HEK293 (cell line): ENCODE measurements at regions not wholly inside any gene's neighbourhood (a gene's known extent, or its start where the extent isn't known, plus 50 kb on each side); places are given as distances from the start of the nearest gene placed in this dataset.

ENCODE experiments used
- CTCF ChIA-PET: fragments of 350-600 bp; formaldehyde crosslinking; extraction: SDS; loops from one replicate; lab custom pipeline; 2021; ENCODE audit warnings: antibody characterized with exemption; lab: Yijun Ruan, JAX
- POLR2A ChIA-PET: fragments of 300-600 bp; formaldehyde crosslinking; extraction: SDS; loops from one replicate; lab custom pipeline; 2020; ENCODE audit warnings: antibody characterized with exemption, inconsistent platforms; lab: Yijun Ruan, JAX
- H3K27ac ChIP-seq: fragments of 200-500 bp; sonication (Bioruptor generic); 2 replicates; pipeline ENCODE4 v1.5.1; 2014; ENCODE audit warnings: low read depth, low read length, control low read depth, inconsistent platforms; ENCODE audit errors: extremely low read depth
- H3K36me3 ChIP-seq, 2 experiments: fragments of 200-500 bp in 1 of 2; sonication (Bioruptor generic) in 1 of 2; 1 replicate in 1 of 2; 2 replicates in 1 of 2; pipeline ENCODE4 v1.5.1; 2014 to 2017; ENCODE audit warnings: inconsistent platforms in 2 of 2, low read length in 2 of 2; ENCODE audit not compliant: control insufficient read depth in 2 of 2, insufficient read depth in 1 of 2
- H3K4me1 ChIP-seq: fragments of 200-500 bp; sonication (Bioruptor generic); 2 replicates; pipeline ENCODE4 v1.5.1; 2014; ENCODE audit warnings: mild to moderate bottlenecking, low read length, inconsistent platforms; ENCODE audit not compliant: control insufficient read depth, insufficient read depth
- H3K4me3 ChIP-seq: 2 replicates; pipeline ENCODE4 v1.5.1; 2011; ENCODE audit warnings: low read depth, mild to moderate bottlenecking, control low read depth, low read length, moderate library complexity
- H3K9me3 ChIP-seq: fragments of 200-500 bp; sonication (Bioruptor generic); 2 replicates; pipeline ENCODE4 v1.5.1; 2014; ENCODE audit warnings: low read depth, low read length, inconsistent platforms; ENCODE audit not compliant: control insufficient read depth, insufficient read depth
- KLF1 ChIP-seq: fragments of 450-650 bp; formaldehyde crosslinking; IDR thresholded peaks from 2 replicates; pipeline ENCODE4 v1.5.1; 2016; ENCODE audit warnings: missing biosample characterization, missing genetic modification characterization
- TCF7L2 ChIP-seq: IDR thresholded peaks from 2 replicates; pipeline ENCODE4 v1.6.1; 2011; ENCODE audit warnings: low read depth, mild to moderate bottlenecking, inconsistent platforms, low read length, moderate library complexity, borderline replicate concordance
- TRIM28 ChIP-seq: IDR thresholded peaks from 2 replicates; pipeline ENCODE4 v1.6.1; 2011; ENCODE audit warnings: low read length, control low read depth, borderline replicate concordance
- ZBTB8A ChIP-seq: fragments of 450-650 bp; formaldehyde crosslinking; IDR thresholded peaks from 2 replicates; pipeline ENCODE4 v1.5.1; 2016; ENCODE audit warnings: missing biosample characterization, missing genetic modification characterization
- ZNF133 ChIP-seq: fragments of 450-650 bp; formaldehyde crosslinking; IDR thresholded peaks from 2 replicates; pipeline ENCODE4 v1.5.1; 2016; ENCODE audit warnings: missing biosample characterization, missing genetic modification characterization
- ZNF155 ChIP-seq: fragments of 450-650 bp; formaldehyde crosslinking; IDR thresholded peaks from 2 replicates; pipeline ENCODE4 v1.5.1; 2016; ENCODE audit warnings: missing biosample characterization, missing genetic modification characterization
- ZNF16 ChIP-seq: fragments of 450-650 bp; formaldehyde crosslinking; IDR thresholded peaks from 2 replicates; pipeline ENCODE4 v1.5.1; 2016; ENCODE audit warnings: low read depth, missing biosample characterization, missing genetic modification characterization
- ZNF174 ChIP-seq: fragments of 450-650 bp; formaldehyde crosslinking; IDR thresholded peaks from 2 replicates; pipeline ENCODE4 v1.5.0; 2017; ENCODE audit warnings: missing biosample characterization, mild to moderate bottlenecking, missing genetic modification characterization
- ZNF239 ChIP-seq: fragments of 450-650 bp; formaldehyde crosslinking; IDR thresholded peaks from 2 replicates; pipeline ENCODE4 v1.5.1; 2016; ENCODE audit warnings: missing biosample characterization, missing genetic modification characterization
- ZNF302 ChIP-seq: fragments of 450-650 bp; formaldehyde crosslinking; IDR thresholded peaks from 2 replicates; pipeline ENCODE4 v1.5.1; 2016; ENCODE audit warnings: missing biosample characterization, missing genetic modification characterization, low read depth
- ZNF311 ChIP-seq: fragments of 450-650 bp; formaldehyde crosslinking; IDR thresholded peaks from 2 replicates; pipeline ENCODE4 v1.5.1; 2017; ENCODE audit warnings: missing biosample characterization, missing genetic modification characterization, borderline replicate concordance
- ZNF654 ChIP-seq: fragments of 450-650 bp; formaldehyde crosslinking; IDR thresholded peaks from 2 replicates; pipeline ENCODE4 v1.5.1; 2016; ENCODE audit warnings: low read depth, missing biosample characterization, missing genetic modification characterization
- ZNF658 ChIP-seq: fragments of 450-650 bp; formaldehyde crosslinking; IDR thresholded peaks from 2 replicates; pipeline ENCODE4; 2016; ENCODE audit warnings: missing biosample characterization, missing genetic modification characterization
- TF ChIP-seq, protein P1 (sequence below): fragments of 450-650 bp; formaldehyde crosslinking; IDR thresholded peaks from 2 replicates; pipeline ENCODE4 v1.5.1; 2017; ENCODE audit warnings: missing biosample characterization, missing genetic modification characterization
- TF ChIP-seq, protein P2 (sequence below): fragments of 450-650 bp; formaldehyde crosslinking; IDR thresholded peaks from 2 replicates; pipeline ENCODE4 v1.5.1; 2017; ENCODE audit warnings: missing biosample characterization, missing genetic modification characterization
- TF ChIP-seq, protein P3 (sequence below): fragments of 450-650 bp; formaldehyde crosslinking; IDR thresholded peaks from 2 replicates; pipeline ENCODE4; 2016; ENCODE audit warnings: missing biosample characterization, missing genetic modification characterization

- POLR2A ChIA-PET: no interaction called here
- H3K27ac ChIP-seq: no peak overlapping the region
- CTCF ChIA-PET: interaction anchor here (0.7 to 1.3 kb wide), 3 partner anchors 93 to 1993 kb away, joined by 3 to 4 read pairs (median 3); no protein-coding TSS in a partner anchor
- TF ChIP-seq ZNF658 (tag by site-specific recombination): no peak
- peak; percentile 52; the same call in 1 of the 2 replicates for TF ChIP-seq TRIM28
- TF ChIP-seq ZNF239 (tag by site-specific recombination): no peak
- no peak for TF ChIP-seq KLF1 (tag by site-specific recombination)
- peak; percentile 27 for TF ChIP-seq ZNF654 (tag by site-specific recombination)
- no peaks in the 10 kb centered on the region for H3K9me3 ChIP-seq
- no peaks in the 10 kb centered on the region for H3K4me1 ChIP-seq
- peak overlapping the region; percentile 39 for H3K4me3 ChIP-seq
- no peaks in the 10 kb centered on the region for H3K36me3 ChIP-seq
Measured at GRCh38 chr3:116863822-116864589, 154.4 kb downstream of the TUSC7 start.

GRCh38 chr3:116864590-116864927 is 155.0 kb downstream of the TUSC7 start:
- Histone ChIP-seq H3K9me3 (no peaks in the 10 kb centered on the region), H3K4me3 (no peak overlapping the region), H3K36me3 (no peaks in the 10 kb centered on the region), H3K27ac (no peak overlapping the region), H3K4me1 (no peaks in the 10 kb centered on the region)
- ChIA-PET CTCF (interaction anchor here (0.6 to 1.3 kb wide), 4 partner anchors 94 to 1993 kb away, joined by 3 to 4 read pairs (median 4); no protein-coding TSS in a partner anchor), POLR2A (no interaction called here)
- TF ChIP-seq, protein P1, sequence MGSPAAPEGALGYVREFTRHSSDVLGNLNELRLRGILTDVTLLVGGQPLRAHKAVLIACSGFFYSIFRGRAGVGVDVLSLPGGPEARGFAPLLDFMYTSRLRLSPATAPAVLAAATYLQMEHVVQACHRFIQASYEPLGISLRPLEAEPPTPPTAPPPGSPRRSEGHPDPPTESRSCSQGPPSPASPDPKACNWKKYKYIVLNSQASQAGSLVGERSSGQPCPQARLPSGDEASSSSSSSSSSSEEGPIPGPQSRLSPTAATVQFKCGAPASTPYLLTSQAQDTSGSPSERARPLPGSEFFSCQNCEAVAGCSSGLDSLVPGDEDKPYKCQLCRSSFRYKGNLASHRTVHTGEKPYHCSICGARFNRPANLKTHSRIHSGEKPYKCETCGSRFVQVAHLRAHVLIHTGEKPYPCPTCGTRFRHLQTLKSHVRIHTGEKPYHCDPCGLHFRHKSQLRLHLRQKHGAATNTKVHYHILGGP: no peak
- TF ChIP-seq ZNF302 (tag by site-specific recombination): no peak
- no peak for TF ChIP-seq ZNF311 (tag by site-specific recombination)
- no peak for TF ChIP-seq ZBTB8A (tag by site-specific recombination)
- TF ChIP-seq ZNF133 (tag by site-specific recombination): no peak
- TF ChIP-seq, protein P2, sequence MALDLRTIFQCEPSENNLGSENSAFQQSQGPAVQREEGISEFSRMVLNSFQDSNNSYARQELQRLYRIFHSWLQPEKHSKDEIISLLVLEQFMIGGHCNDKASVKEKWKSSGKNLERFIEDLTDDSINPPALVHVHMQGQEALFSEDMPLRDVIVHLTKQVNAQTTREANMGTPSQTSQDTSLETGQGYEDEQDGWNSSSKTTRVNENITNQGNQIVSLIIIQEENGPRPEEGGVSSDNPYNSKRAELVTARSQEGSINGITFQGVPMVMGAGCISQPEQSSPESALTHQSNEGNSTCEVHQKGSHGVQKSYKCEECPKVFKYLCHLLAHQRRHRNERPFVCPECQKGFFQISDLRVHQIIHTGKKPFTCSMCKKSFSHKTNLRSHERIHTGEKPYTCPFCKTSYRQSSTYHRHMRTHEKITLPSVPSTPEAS (tag by site-specific recombination): no peak
- TF ChIP-seq ZNF16 (tag by site-specific recombination): no peak
- TF ChIP-seq ZNF174 (tag by site-specific recombination): no peak
- TF ChIP-seq, protein P3, sequence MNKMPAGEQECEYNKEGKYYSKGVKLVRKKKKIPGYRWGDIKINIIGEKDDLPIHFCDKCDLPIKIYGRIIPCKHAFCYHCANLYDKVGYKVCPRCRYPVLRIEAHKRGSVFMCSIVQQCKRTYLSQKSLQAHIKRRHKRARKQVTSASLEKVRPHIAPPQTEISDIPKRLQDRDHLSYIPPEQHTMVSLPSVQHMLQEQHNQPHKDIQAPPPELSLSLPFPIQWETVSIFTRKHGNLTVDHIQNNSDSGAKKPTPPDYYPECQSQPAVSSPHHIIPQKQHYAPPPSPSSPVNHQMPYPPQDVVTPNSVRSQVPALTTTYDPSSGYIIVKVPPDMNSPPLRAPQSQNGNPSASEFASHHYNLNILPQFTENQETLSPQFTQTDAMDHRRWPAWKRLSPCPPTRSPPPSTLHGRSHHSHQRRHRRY (tag by site-specific recombination): no peak

DNA sequence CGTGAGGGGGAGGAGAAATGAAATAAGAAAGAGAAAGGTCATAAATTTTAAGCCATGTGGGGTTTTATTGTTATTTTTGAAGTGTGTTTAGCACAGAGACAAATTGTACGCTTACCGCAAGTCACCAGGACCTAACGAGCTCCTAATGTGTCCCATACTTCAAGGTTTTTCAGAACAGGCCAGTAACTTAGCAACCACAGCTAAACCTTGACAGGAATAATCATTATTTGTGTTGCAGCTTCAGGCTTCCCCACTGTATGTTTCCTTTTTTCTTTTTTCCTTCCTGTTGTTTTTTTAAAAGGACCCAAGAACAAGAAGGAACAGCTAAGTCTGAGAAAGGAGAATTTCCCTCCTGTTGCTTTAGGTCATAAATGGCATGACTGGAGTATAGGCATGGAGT is 160.8 kb downstream of the TUSC7 start:
- ChIA-PET CTCF (no interaction called here), POLR2A (no interaction called here)
- TF ChIP-seq TCF7L2 (no peak), ZNF155 (tag by site-specific recombination) (no peak)
- Histone ChIP-seq H3K27ac (no peak overlapping the region), H3K4me3 (no peak overlapping the region), H3K4me1 (no peaks in the 10 kb centered on the region), H3K9me3 (no peaks in the 10 kb centered on the region), H3K36me3 (no peaks in the 10 kb centered on the region)
